ENCODE measurements at regions not wholly inside any gene's neighbourhood (a gene's known extent, or its start where the extent isn't known, plus 50 kb on each side); places are given as distances from the start of the nearest gene placed in this dataset.
"Not testable (repeated sequence)": the region's sequence is repeated elsewhere in the genome, so short reads cannot be mapped to it uniquely, and the experiment has no call there.

GRCh38 chr13:78540058-78540457 is 63.3 kb downstream of the POU4F1 start:
- Histone ChIP-seq H4K20me1 (ENCODE audit: insufficient read depth) (no peaks in the 10 kb centered on the region), H2AFZ (no peak overlapping the region), H3K9ac (no peak overlapping the region), H3F3A (ENCODE audit: insufficient read depth) (no peaks in the 10 kb centered on the region), H3K9me2 (ENCODE audit: insufficient read depth) (no peaks in the 10 kb centered on the region), H3K27me3 (replicated peaks; ENCODE audit: insufficient read depth) (no peaks in the 10 kb centered on the region), H3K9me3 (ENCODE audit: low read depth) (no peaks in the 10 kb centered on the region), H3K36me3 (ENCODE audit: low read depth) (no peaks in the 10 kb centered on the region), H3K79me2 (ENCODE audit: insufficient read depth) (no peaks in the 10 kb centered on the region), H3K4me3 (no peak overlapping the region), H3K27ac (no peak overlapping the region), H3K4me2 (ENCODE audit: unreplicated experiment) (no peak overlapping the region), H3K4me1 (ENCODE audit: insufficient read depth) (no peaks in the 10 kb centered on the region)
- in situ Hi-C loops (cut with MboI) = no loop called here
- DNase-seq = peak; percentile 1
- TF ChIP-seq EZH2phosphoT487 (IDR thresholded peaks at IDR 0.05; ENCODE audit: insufficient read depth, low read depth) (no peak), EZH2 (IDR thresholded peaks at IDR 0.05; ENCODE audit: insufficient read depth, poor library complexity, severe bottlenecking) (no peak)
- whole genome bisulfite sequencing, 2 experiments (ENCODE audit: low coverage in 1 of 2, low lambda C conversion rate in 2 of 2, missing lambda C conversion rate in 2 of 2) = 10 to 14% methylated on average over 2 of the region's 2 CpGs

- H3F3A ChIP-seq (ENCODE audit: insufficient read depth); in situ Hi-C loops (cut with MboI); H3K4me3 ChIP-seq; DNase-seq; H3K27ac ChIP-seq; H3K9me3 ChIP-seq (ENCODE audit: low read depth); H3K79me2 ChIP-seq (ENCODE audit: insufficient read depth); H3K27me3 ChIP-seq (replicated peaks; ENCODE audit: insufficient read depth); H2AFZ ChIP-seq; H3K9ac ChIP-seq; H3K4me1 ChIP-seq (ENCODE audit: insufficient read depth); H3K36me3 ChIP-seq (ENCODE audit: low read depth); H3K4me2 ChIP-seq (ENCODE audit: unreplicated experiment); H3K9me2 ChIP-seq (ENCODE audit: insufficient read depth); H4K20me1 ChIP-seq (ENCODE audit: insufficient read depth): not testable (repeated sequence)
- WGBS, 2 experiments (ENCODE audit: low coverage in 1 of 2, low lambda C conversion rate in 2 of 2, missing lambda C conversion rate in 2 of 2) = 12 to 24% methylated on average over 7 to 8 of the region's 8 CpGs
Observed at GRCh38 chr13:78526044-78526443, 77.3 kb downstream of the POU4F1 start.

- Histone ChIP-seq H3K27me3 (replicated peaks; ENCODE audit: insufficient read depth) (no peaks in the 10 kb centered on the region), H2AFZ (no peak overlapping the region), H4K20me1 (ENCODE audit: insufficient read depth) (no peaks in the 10 kb centered on the region), H3K36me3 (ENCODE audit: low read depth) (no peaks in the 10 kb centered on the region), H3K4me2 (ENCODE audit: unreplicated experiment) (no peak overlapping the region), H3K9me3 (ENCODE audit: low read depth) (no peaks in the 10 kb centered on the region), H3K4me3 (no peak overlapping the region), H3F3A (ENCODE audit: insufficient read depth) (no peaks in the 10 kb centered on the region), H3K27ac (no peak overlapping the region), H3K4me1 (ENCODE audit: insufficient read depth) (no peaks in the 10 kb centered on the region), H3K9ac (no peak overlapping the region), H3K9me2 (ENCODE audit: insufficient read depth) (no peaks in the 10 kb centered on the region), H3K79me2 (ENCODE audit: insufficient read depth) (no peaks in the 10 kb centered on the region)
- in situ Hi-C loops (cut with MboI) = no loop called here
- no peak for DNase-seq
- 0 to 11% methylated on average over 1 of the region's 1 CpG for whole genome bisulfite sequencing, 2 experiments (ENCODE audit: low coverage in 1 of 2, low lambda C conversion rate in 2 of 2, missing lambda C conversion rate in 2 of 2)
- no peak for TF ChIP-seq EZH2 (IDR thresholded peaks at IDR 0.05; ENCODE audit: insufficient read depth, poor library complexity, severe bottlenecking)
- no peak for TF ChIP-seq EZH2phosphoT487 (IDR thresholded peaks at IDR 0.05; ENCODE audit: insufficient read depth, low read depth)
Observed at GRCh38 chr13:78524936-78525335, 78.4 kb downstream of the POU4F1 start.

- DNase-seq = no peak
- no peaks in the 10 kb centered on the region for H3K79me2 ChIP-seq (ENCODE audit: insufficient read depth)
- H3K36me3 ChIP-seq (ENCODE audit: low read depth) = no peaks in the 10 kb centered on the region
- no peak overlapping the region for H2AFZ ChIP-seq
- no peak overlapping the region for H3K9ac ChIP-seq
- H3K4me2 ChIP-seq (ENCODE audit: unreplicated experiment) = no peak overlapping the region
- no peak overlapping the region for H3K27ac ChIP-seq
- no peaks in the 10 kb centered on the region for H3F3A ChIP-seq (ENCODE audit: insufficient read depth)
- H3K4me3 ChIP-seq = no peak overlapping the region
- 37 to 42% methylated on average over 6 of the region's 6 CpGs for WGBS, 2 experiments (ENCODE audit: low coverage in 1 of 2, low lambda C conversion rate in 2 of 2, missing lambda C conversion rate in 2 of 2)
- no peaks in the 10 kb centered on the region for H3K27me3 ChIP-seq (replicated peaks; ENCODE audit: insufficient read depth)
- no peaks in the 10 kb centered on the region for H3K4me1 ChIP-seq (ENCODE audit: insufficient read depth)
- in situ Hi-C loops (cut with MboI) = no loop called here
- TF ChIP-seq EZH2phosphoT487 (IDR thresholded peaks at IDR 0.05; ENCODE audit: insufficient read depth, low read depth) (no peak), EZH2 (IDR thresholded peaks at IDR 0.05; ENCODE audit: insufficient read depth, poor library complexity, severe bottlenecking) (no peak)
- H3K9me2 ChIP-seq (ENCODE audit: insufficient read depth) = no peaks in the 10 kb centered on the region
- no peaks in the 10 kb centered on the region for H3K9me3 ChIP-seq (ENCODE audit: low read depth)
- H4K20me1 ChIP-seq (ENCODE audit: insufficient read depth) = no peaks in the 10 kb centered on the region
Observed at GRCh38 chr13:78521091-78521490, 82.3 kb downstream of the POU4F1 start.

- H3K27ac ChIP-seq = no peak overlapping the region
- H3K79me2 ChIP-seq (ENCODE audit: insufficient read depth) = no peaks in the 10 kb centered on the region
- in situ Hi-C loops (cut with MboI) = no loop called here
- no peaks in the 10 kb centered on the region for H3K27me3 ChIP-seq (replicated peaks; ENCODE audit: insufficient read depth)
- no peaks in the 10 kb centered on the region for H3K9me2 ChIP-seq (ENCODE audit: insufficient read depth)
- WGBS, 2 experiments (ENCODE audit: low coverage in 1 of 2, low lambda C conversion rate in 2 of 2, missing lambda C conversion rate in 2 of 2) = 11 to 20% methylated on average over 2 of the region's 2 CpGs
- TF ChIP-seq EZH2phosphoT487 (IDR thresholded peaks at IDR 0.05; ENCODE audit: insufficient read depth, low read depth) = no peak
- no peak for TF ChIP-seq EZH2 (IDR thresholded peaks at IDR 0.05; ENCODE audit: insufficient read depth, poor library complexity, severe bottlenecking)
- H3K4me2 ChIP-seq (ENCODE audit: unreplicated experiment) = no peak overlapping the region
- no peaks in the 10 kb centered on the region for H3K4me1 ChIP-seq (ENCODE audit: insufficient read depth)
- H3K9ac ChIP-seq = no peak overlapping the region
- DNase-seq = no peak
- H3K36me3 ChIP-seq (ENCODE audit: low read depth) = no peaks in the 10 kb centered on the region
- no peak overlapping the region for H2AFZ ChIP-seq
- no peaks in the 10 kb centered on the region for H4K20me1 ChIP-seq (ENCODE audit: insufficient read depth)
- H3K4me3 ChIP-seq = no peak overlapping the region
- H3F3A ChIP-seq (ENCODE audit: insufficient read depth) = no peaks in the 10 kb centered on the region
- no peaks in the 10 kb centered on the region for H3K9me3 ChIP-seq (ENCODE audit: low read depth)
Observed at GRCh38 chr13:78520425-78520824, 82.9 kb downstream of the POU4F1 start.

- H3K9me2 ChIP-seq (ENCODE audit: insufficient read depth); H3K36me3 ChIP-seq (ENCODE audit: low read depth); H3K4me2 ChIP-seq (ENCODE audit: unreplicated experiment); H3K4me3 ChIP-seq; H3K4me1 ChIP-seq (ENCODE audit: insufficient read depth); H4K20me1 ChIP-seq (ENCODE audit: insufficient read depth); H2AFZ ChIP-seq; DNase-seq; H3F3A ChIP-seq (ENCODE audit: insufficient read depth); H3K79me2 ChIP-seq (ENCODE audit: insufficient read depth); H3K27ac ChIP-seq; H3K9me3 ChIP-seq (ENCODE audit: low read depth); in situ Hi-C loops (cut with MboI); H3K9ac ChIP-seq; H3K27me3 ChIP-seq (replicated peaks; ENCODE audit: insufficient read depth): not testable (repeated sequence)
- WGBS, 2 experiments (ENCODE audit: low coverage in 1 of 2, low lambda C conversion rate in 2 of 2, missing lambda C conversion rate in 2 of 2) = 63 to 73% methylated on average over 4 of the region's 7 CpGs
Observed at GRCh38 chr13:78518482-78518881, 84.9 kb downstream of the POU4F1 start.

Measured in GM23248 (cell line).